Activated CD4-positive, alpha-beta T cell treated with anti-CD3 and anti-CD28 coated beads, Interleukin-2, amount 50 U/mL, for 1 hour (primary cell): ENCODE measurements at regions not wholly inside any gene's neighbourhood (a gene's known extent, or its start where the extent isn't known, plus 50 kb on each side); places are given as distances from the start of the nearest gene placed in this dataset.
"Not testable (repeated sequence)": the region's sequence is repeated elsewhere in the genome, so short reads cannot be mapped to it uniquely, and the experiment has no call there.

Experiments used
- DNase-seq: peaks from one replicate; pipeline ENCODE4 v3.0.0-alpha.2; 2020

DNA sequence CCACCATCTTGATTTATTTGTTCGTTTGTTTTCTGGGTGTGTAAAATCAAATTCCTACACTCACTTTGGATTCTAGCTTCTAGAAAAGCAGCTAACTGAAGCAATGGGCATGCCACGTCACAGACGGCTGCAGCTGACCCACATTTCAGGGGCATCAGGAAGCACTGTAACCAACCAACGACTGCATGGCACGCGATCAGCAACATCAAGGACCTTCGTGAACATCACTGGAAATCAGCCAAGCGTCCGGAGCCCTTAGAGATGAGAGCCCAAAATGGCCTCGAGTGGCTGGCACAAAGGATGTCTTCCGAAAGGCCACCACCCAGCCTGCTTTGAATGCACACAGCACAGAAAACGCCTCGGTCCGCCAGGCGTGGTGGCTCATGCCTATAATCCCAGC, 191.1 kb downstream of the OLFM1 start:
- no peak for DNase-seq

DNA sequence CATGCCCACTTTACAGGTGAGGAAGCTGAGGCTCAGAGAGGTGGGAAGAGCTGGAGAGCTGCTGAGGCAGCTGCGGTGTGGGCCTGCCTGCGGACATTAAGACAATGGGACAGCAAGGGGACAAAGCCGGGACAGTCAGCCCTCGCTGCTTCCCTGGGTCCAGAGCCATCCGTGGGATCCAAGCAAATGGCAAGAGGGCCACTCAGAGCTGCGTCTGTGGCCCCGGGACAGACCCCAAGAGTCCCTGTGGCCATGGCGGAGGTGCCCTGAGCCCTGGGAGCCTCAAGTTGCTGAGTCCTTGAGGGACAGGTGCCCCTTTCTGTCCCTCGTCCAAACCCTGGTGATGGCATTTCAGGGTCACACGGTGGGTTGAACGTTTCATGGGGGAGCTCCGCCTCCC, 191.9 kb downstream of the OLFM1 start:
- no peak for DNase-seq

DNA sequence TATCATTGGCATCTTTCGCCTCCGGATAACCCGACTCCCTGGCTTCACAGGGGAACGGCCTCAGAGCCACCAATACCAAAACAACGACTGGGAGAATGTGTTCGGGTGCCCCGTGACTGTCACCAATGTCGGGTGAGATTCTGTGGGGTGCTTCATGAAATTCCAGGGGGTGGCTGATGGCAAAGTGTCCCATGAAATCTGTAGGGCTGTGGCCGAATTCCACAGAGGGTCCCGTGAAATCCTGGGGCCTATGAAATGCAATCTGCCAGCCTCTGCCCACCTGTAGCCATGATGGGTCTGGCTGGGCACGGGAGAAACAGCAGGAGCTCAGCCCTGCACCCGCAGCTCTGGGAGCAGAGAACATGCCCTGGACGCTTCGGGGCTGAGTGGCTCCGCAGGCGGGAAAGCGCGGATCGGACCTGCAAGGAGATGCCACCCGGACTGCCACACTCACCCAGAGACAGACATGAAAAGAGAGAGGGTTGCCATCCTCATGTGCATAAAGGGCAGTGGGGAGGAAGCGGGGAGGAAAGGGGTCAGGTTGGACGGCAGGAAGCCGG, 192.4 kb downstream of the OLFM1 start:
- no peak for DNase-seq

DNA sequence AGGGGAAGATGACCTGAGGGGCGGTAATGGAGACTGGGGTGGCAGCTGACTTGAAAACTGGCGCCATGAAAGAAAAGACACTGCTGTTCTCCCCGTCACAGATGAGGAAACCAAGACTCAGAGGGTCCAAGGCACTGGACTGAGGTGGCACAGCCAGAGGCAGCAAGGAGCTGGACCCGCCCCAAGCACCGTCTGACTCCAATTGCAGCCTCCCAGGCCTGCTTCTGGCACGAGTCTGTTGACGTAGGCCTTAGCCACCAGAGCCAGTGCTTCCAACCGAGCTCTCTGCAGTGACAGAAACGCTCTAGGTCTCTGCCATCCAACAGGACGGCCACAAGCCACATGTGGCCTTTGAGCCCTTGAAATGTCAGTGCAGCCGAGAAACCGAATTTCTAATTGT, 193.2 kb downstream of the OLFM1 start:
- DNase-seq = no peak

DNA sequence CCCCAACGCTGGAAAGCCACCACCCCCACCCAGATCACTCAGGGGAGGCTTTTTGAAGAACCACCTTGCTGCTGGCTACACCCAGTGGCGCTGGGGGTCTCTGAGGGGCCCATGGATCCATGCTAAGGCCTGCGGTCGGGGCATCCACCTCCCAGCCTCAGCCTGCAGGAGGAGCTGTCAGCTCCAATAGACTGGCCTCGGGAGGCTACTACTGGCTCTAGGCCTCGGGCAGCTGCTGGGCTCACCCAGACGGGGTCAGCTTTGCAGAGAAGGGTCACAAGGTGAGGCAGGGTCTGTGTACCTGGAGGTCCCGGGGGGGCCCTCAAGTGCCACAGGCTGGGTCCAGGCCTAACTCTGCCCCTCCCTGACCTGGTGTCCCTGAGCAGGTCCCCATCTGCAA, 193.7 kb downstream of the OLFM1 start:
- DNase-seq = no peak

DNA sequence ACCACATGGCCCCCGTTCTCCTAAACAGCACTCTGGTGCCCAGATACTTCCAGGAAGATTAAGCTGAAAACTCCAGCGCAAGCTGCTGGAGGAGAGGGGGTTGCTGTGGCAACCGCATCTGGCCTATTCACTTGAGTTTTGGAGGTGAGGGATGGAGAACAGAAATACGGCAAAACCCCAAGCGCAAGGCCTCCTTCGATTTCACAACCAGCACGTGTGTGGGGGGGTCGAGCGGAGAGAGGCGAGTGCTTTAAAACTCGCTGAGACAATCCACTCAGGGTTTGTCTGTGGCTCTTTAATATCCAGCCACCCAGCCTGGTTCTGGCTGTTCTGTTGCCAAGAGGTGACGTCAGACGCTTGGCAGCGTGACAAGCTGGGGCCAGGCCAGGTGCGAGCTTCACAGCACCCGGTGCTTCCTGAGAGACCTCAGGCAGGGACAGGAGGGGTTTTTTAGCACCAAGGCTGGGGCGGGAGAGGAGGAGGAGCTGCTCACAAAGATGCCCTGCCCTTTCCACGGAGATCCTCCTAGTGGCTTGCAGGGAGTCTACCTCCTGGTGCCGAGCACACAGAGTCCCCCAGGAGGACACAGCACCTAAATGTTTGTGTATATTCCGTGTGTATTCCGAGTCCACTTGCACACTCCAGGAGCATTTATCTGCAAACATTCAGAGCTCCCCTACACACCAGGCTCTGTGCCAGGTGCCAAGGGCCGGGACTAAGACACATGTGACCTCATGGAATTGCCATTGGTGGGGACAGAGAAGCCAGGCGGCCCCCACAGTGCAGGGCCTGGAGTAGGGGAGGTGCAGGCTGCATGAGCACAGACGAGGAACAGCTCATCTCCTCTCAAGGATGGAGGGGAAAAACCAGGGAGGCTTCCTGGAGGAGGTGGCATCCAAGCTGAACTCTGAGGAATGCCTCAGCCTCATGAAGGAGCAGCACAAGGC, 194.6 kb downstream of the OLFM1 start:
- DNase-seq = peak; percentile 20

DNA sequence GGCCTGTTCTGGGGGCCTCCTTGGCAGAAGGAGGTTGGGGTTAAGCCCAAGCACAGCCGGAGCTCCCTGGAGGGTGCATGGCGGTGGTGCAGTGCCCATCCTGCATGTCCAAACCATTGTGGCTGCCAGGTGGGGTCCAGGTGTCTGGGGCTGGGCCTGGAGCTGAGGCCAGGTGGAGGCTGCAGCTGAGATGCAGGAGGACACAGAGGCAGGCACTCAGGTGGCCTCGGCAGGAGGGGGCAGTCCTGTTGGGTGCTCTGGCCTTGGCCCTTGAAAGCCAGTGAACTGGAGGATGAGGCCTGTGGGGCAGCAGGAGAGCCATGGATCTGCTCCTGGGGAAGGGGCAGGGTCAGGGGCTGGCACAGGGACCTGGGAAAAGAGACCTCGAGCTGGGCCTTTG, 195.3 kb downstream of the OLFM1 start:
- DNase-seq = no peak

DNA sequence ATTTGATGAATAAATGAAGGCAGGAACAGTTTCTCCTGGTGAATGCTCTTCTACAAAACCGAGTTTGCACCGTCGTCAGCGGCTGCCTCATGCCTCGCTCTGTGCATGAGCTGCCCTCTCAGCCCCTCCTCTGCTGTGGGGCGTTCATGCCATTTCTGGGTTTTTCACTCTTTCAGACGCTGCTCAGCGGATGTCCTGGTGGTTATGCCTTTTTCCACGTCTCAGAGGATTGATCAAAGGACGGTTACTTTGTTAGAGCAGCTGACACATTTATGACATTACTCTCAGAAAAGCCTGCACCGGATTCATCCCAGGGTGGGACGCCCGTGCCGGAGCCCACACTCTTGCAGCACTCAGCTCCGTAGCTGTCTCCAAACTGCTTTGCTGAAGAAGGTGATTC, 195.9 kb upstream of the PPP1R26 start:
- DNase-seq = no peak

DNA sequence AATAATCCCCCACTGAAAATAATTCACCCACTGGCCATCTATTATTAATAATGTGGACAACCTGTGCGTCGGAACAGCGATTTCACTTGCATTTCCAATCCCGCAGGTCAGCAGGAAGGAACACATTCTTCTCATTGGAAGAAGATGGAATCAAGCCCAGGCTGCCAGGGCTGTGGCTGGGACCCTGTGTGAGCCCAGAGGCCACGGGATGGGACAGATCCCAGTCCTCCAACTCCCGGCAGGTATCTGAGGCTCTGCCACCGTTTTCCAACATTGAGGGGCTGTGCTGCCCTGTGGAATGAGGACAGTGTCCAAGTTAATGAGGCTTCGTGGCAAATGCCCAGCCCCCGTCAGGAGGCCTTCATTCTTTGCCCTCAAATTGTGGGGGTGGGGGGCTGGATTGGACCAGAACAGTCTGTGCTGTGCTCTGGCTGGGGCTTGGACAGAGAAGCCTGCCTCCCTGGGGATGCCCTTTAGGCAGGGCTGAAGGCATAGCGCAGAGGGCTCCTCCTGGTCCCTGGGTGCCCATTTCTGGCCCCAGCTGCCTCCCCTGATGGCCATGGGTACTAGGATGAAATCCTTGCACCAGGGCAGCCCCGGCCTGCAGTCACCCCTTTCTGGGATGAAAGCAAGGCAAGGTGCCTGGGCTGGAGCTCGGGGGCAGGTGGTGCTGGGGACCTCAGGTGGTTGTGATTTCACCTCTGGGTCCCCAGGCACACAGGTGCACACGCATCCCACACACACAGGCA, 195.0 kb upstream of the PPP1R26 start:
- no peak for DNase-seq

DNA sequence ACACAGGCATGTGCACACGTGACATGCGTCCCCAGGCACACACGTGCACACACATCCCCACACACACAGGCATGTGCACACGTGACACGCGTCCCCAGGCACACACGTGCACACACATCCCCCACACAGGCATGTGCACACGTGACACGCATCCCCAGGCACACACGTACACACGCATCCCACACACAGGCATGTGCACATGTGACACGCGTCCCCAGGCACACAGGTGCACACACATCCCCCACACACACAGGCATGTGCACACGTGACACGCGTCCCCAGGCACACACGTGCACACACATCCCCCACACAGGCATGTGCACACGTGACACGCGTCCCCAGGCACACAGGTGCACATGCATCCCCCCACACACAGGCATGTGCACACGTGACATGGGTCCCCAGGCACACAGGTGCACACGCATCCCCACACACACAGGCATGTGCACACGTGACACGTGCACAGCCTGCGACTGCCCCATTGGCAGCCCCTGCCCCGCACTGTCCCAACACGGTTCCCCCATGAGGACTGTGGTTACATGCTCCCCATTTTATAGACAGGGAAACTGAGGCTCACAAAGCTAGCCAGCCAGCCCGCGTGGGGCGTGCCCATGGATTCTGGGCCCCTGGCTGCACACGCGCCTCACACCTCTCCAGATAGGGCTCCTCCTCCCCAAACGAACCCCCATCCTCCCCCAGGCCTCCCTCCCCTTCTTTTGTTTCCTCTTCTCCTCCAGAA, 193.2 kb upstream of the PPP1R26 start:
- not testable (repeated sequence) for DNase-seq

DNA sequence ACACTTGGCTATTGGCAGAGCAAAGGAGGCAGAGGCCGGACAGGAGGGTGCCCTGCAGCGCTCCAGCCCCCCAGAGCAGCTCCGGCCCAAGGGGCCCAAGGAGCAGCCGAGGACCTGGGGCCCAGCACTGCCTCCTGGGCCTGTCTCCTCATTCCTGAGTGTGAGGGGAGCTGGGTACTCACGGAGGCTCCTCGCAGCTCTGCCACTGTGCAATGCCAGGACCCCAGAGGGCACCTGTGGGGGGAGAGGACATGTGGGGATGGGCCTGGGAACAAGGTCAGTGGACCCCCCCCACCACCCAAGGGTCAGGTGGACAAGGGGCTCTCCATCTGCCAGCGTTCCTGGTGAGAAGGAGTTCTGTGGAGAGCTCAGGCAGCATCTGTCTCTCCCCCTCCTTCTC, 192.6 kb upstream of the PPP1R26 start:
- no peak for DNase-seq

DNA sequence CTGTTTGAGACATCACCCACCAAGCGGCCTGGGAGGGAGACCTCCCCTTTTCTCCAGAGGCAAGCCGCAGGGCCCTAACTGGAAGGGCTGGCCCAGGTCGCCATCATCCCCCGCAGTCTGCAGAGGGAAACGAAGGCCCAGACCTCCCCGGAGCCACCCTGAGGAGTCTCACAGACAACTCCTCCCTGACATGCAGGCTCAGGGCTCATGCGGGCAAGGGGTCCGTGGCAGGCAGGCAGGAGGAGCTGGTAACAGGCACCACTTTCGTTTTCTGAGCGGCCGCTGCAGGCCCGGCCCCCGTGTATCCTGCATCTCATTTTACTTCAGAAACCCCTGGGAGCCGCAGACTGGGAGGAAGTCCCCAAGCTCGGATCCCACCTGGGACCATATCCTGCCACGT, 192.0 kb upstream of the PPP1R26 start:
- no peak for DNase-seq

DNA sequence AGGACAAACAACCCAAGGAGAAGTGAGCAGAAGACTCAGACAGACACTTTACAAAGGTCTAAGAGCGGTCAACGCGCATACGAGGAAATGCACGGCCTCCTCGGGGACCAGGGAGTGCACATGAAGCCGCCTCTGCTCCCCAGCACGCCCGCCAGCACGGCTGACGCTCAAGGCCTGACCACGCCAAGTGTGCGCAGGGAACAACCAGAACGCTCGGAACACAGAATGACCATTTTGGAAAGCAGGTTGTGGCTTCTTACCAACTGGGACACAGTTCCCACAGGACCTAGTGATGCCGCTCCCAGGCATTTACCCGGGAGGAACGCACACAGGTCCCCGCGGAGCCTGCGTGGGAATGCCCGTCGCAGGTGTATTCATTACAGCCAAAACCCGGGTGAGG, 191.5 kb upstream of the PPP1R26 start:
- DNase-seq = no peak

DNA sequence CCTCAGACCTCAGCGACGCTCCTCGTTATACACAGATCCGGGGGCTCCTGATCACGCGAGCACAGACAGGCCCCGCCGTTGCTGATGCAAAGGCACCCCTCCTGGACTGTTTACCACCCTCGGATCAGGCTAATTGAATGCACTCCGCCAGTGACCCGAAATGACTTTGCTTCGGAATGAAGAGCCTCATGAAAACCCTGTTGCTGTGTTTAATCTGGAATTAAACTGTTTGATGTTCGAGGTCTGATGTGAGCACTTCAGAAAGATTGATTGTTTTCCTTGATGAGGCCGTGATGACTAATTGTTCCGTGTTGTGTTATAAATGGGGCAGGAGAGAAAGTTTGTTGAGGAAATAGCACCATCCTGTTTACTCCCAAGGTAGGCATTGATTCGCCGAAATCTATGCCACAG, 190.5 kb upstream of the PPP1R26 start:
- no peak for DNase-seq

DNA sequence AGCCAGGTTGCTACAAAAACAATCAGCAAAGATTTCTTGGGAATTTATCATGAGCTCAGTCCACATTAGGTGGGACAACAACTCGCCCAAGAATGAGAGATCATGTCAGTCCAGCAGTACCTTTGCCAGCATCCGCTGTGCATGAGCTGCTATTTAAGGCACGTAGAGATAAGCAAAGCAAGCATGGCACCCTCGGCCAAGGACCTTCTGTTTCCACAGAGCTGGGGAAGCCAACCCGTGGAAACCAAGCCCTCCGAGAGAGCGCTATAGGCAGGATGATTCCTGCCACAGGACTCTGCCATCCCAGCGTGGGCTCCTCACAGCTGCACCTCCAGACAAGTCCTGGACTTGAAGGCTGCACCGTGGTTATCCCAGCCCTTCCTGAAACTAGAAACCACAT, 189.5 kb upstream of the PPP1R26 start:
- DNase-seq = no peak

DNA sequence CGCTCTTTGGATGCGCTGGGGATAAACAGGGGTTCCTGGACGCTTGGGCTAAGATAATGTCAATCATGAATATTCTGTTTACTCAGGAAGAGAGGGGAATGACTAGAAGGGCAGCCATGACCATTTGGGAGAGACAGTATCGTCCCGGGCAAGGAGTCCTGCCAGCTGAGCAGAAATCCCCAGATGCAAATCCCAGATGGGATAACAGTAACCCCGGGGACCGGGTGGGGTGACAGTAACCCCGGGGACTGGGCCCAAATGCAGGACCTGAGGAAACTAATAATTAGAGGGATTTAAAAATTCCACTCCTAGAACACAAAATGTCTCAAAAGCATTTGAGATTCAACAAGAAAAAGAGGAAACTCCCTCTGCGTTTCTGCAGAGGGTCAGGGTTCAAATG, 189.0 kb upstream of the PPP1R26 start:
- DNase-seq = no peak

DNA sequence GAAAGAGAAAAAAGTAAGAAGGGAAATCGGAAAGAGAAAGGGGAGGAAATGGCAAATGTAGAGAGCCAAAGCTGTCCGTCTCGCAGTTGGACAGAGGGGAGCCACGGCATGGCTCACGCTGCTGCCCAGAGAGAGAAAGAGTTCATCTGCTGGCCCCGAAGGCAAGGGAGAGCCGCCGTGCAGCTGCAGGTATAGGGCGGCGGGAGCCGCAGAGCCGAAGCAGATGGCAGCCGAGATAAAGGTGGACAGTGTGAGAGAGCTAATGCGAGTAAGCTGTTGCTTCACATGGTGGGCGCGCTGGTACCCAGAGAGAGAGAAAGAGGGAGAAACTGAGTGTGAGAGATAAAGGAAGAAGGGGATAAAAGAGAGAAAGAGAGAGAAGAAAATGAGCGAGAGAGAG, 188.4 kb upstream of the PPP1R26 start:
- no peak for DNase-seq

DNA sequence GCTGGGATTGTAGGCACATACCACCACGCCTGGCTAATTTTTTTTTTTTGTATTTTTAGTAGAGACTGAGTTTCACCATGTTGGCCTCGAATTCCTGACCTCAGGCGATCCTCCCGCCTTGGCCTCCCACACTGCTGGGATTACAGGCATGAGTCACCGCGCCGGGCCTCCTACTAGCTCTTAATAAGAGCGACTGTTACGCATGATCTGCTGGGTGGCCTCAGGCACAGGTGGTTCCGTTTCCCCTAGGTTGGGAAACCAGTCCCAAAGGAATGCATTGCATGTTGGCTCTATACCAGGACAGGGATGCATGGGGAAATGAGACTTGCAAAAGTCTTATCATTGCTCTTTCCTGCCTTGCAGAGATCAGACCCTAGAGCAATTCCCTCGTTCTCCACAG, 184.7 kb upstream of the PPP1R26 start:
- DNase-seq = no peak

DNA sequence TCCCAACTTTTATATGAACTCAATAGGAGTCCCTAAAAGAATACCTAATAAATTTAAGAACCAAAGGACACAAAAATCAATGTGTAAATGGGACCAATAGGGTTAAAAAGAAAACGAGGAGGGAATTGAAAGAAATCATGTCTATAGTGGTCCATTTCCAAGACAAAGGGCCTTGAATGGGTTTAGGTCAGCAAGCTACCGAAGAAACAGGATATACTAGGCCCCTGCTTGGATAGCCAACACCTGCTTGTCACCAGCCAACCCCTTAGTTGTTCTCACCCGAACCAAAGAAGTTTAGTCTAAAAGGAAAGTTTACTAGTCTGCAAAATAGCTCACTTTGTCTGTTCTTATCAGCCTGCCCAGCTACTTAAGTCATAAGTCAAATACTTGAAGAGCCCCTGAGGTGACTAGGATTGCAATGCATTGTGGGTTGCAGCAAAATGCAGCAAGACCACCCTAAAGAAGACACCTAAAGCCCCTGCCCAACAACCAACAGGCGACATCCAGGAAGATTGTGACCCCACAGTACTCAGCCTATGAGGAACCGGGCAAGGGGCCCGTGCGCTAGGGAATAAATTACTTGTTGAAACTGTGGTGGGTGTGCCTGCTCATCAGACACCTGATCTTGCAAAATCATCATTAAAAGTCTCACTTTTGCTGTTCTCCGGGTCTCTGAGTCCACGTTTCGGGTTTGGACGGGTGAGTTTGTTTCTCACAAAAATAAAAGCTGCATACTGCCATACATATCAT, 183.9 kb upstream of the PPP1R26 start:
- DNase-seq = no peak

DNA sequence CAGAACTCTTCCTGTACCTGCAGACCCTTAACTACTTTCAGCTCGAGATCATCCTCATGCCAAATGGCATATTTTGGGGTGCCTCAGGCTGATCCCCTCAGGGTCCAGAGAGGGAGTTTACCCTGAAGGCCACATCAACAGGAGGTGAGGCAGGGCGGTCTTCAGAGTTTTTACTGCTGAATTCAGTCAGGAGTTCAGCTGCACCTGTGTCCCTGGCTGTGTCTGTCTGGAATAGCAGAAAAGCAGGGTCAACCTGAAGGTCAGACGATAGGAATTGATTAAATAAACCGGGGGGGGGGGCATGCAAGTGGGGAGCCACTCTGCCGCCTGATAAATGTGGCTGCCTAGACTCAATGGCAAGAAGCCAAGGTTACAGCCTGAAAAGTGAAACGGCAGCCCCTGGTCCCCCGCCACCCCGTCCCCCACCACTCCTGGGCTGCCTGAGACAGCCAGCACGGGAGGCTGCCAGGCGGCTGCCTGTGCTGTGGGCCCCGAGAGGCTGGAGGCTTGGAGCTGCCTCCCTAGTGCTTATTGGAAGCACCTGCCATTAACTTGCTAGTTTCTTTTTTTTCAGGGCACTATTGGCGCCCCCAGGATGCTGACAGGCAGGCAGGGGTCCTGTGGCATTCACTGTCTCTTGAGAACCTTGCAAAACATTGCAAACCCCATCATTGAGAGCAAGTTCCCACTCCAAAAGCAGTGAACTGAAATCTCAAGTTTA, 182.7 kb upstream of the PPP1R26 start:
- DNase-seq = no peak

DNA sequence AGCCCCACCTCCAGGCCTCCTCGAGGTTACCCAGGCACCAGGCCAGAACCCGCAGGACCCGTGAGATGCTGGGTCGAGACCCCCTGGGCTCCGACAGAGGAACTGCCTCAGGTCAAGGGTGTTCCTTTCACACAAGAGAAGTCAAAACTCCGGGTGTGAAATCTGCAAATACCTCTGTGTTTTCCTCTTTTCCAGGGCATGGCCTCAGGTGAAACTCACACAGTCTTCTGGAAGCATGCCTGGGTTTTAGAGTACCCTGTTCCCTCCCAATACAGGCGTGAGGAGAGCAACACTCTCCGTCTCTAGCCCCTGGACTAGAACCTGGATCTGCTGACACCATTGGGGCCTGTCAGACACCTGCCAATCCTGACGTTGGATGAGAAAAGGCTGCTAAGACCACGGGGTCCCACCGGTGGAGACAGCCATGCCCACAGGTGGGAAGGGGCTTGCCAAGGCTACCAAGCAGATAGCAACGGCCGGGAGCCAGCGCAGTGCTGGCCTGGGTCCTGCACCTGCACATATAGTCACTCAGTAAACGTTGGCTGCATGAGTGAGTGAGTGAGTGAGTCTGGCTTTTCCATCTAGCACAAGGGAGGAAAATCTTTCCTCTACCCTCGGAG, 182.0 kb upstream of the PPP1R26 start:
- no peak for DNase-seq
